RWPE2 (cell line): ENCODE measurements at regions not wholly inside any gene's neighbourhood (a gene's known extent, or its start where the extent isn't known, plus 50 kb on each side); places are given as distances from the start of the nearest gene placed in this dataset.
"Not testable (repeated sequence)": the region's sequence is repeated elsewhere in the genome, so short reads cannot be mapped to it uniquely, and the experiment has no call there.

Experiments
- ATAC-seq: fragments of 200-7000 bp; cut with Tn5 transposase; 3 replicates; pipeline ENCODE4 v1.9.1; 2021; ENCODE audit warnings: low read depth
- DNase-seq: peaks from one replicate; pipeline ENCODE4 v3.0.0-alpha.2; 2020; ENCODE audit warnings: low spot score
- H3K27ac ChIP-seq: fragments of 450-650 bp; 2 replicates; pipeline ENCODE4 v1.5.1; 2017; ENCODE audit warnings: mild to moderate bottlenecking; ENCODE audit not compliant: poor library complexity, severe bottlenecking
- H3K27me3 ChIP-seq: fragments of 250-450 bp; sonication (Bioruptor Pico); 2 replicates; pipeline ENCODE4 v1.5.1; 2021; ENCODE audit warnings: mild to moderate bottlenecking, moderate library complexity; ENCODE audit not compliant: insufficient read depth, poor library complexity, severe bottlenecking
- H3K36me3 ChIP-seq: fragments of 250-450 bp; sonication (Bioruptor Pico); 2 replicates; pipeline ENCODE4 v1.5.1; 2020; ENCODE audit warnings: low read depth, mild to moderate bottlenecking, moderate library complexity
- H3K4me1 ChIP-seq: fragments of 250-450 bp; sonication (Bioruptor Pico); 2 replicates; pipeline ENCODE4 v1.5.1; 2021; ENCODE audit warnings: mild to moderate bottlenecking, moderate library complexity; ENCODE audit not compliant: insufficient read depth, poor library complexity, severe bottlenecking
- H3K4me3 ChIP-seq: fragments of 250-450 bp; sonication (Bioruptor Pico); 2 replicates; pipeline ENCODE4 v1.5.1; 2021; ENCODE audit warnings: mild to moderate bottlenecking, moderate library complexity; ENCODE audit not compliant: severe bottlenecking
- H3K9me3 ChIP-seq: fragments of 250-450 bp; sonication (Bioruptor Pico); 2 replicates; pipeline ENCODE4 v1.5.1; 2021; ENCODE audit warnings: mild to moderate bottlenecking, moderate library complexity; ENCODE audit not compliant: severe bottlenecking
- CTCF ChIP-seq: fragments of 450-650 bp; IDR thresholded peaks from one replicate; pipeline ENCODE4 v1.5.1; 2017; ENCODE audit warnings: mild to moderate bottlenecking, moderate library complexity; ENCODE audit not compliant: poor library complexity, severe bottlenecking

GRCh38 chr10:21421794-21422193 lies 103.7 kb downstream of the SKIDA1 start:
- H3K9me3 ChIP-seq, result no peaks in the 10 kb centered on the region
- no peaks in the 10 kb centered on the region for H3K27me3 ChIP-seq

GRCh38 chr10:21421016-21421415 lies 104.5 kb downstream of the SKIDA1 start:
- ATAC-seq (no peak), DNase-seq (no peak)
- Histone ChIP-seq H3K4me3 (no peak overlapping the region), H3K4me1 (no peaks in the 10 kb centered on the region), H3K9me3 (no peaks in the 10 kb centered on the region), H3K27ac (no peak overlapping the region), H3K27me3 (no peaks in the 10 kb centered on the region), H3K36me3 (no peaks in the 10 kb centered on the region)
- no peak for TF ChIP-seq CTCF

More at GRCh38 chr10:21421794-21422193, 103.7 kb downstream of the SKIDA1 start:
- DNase-seq, result no peak
- Histone ChIP-seq H3K36me3 (no peaks in the 10 kb centered on the region), H3K27ac (no peak overlapping the region), H3K4me3 (no peak overlapping the region), H3K4me1 (no peaks in the 10 kb centered on the region)
- TF ChIP-seq CTCF, result no peak
- no peak for ATAC-seq

GRCh38 chr10:21418981-21419576 lies 106.4 kb downstream of the SKIDA1 start:
- not testable (repeated sequence) for H3K27ac ChIP-seq, ATAC-seq, H3K9me3 ChIP-seq, H3K36me3 ChIP-seq, H3K4me1 ChIP-seq, H3K4me3 ChIP-seq, H3K27me3 ChIP-seq, DNase-seq

- no peaks in the 10 kb centered on the region for H3K4me1 ChIP-seq
- DNase-seq (no peak), ATAC-seq (no peak)
- TF ChIP-seq CTCF, result no peak
- no peaks in the 10 kb centered on the region for H3K9me3 ChIP-seq
- no peak overlapping the region for H3K27ac ChIP-seq
- no peaks in the 10 kb centered on the region for H3K36me3 ChIP-seq
- H3K4me3 ChIP-seq, result no peak overlapping the region
- no peaks in the 10 kb centered on the region for H3K27me3 ChIP-seq
Observed at GRCh38 chr10:21417172-21417712, 108.2 kb downstream of the SKIDA1 start.

- no peaks in the 10 kb centered on the region for H3K9me3 ChIP-seq
- no peaks in the 10 kb centered on the region for H3K36me3 ChIP-seq
- no peaks in the 10 kb centered on the region for H3K4me1 ChIP-seq
- no peak overlapping the region for H3K27ac ChIP-seq
- H3K27me3 ChIP-seq, result no peaks in the 10 kb centered on the region
- no peak overlapping the region for H3K4me3 ChIP-seq
- ATAC-seq (no peak), DNase-seq (no peak)
- TF ChIP-seq CTCF, result no peak
Observed at GRCh38 chr10:21413680-21414079, 111.8 kb downstream of the SKIDA1 start.
